Tibial nerve (tissue), 4 donors: ENCODE measurements at regions not wholly inside any gene's neighbourhood (a gene's known extent, or its start where the extent isn't known, plus 50 kb on each side); places are given as distances from the start of the nearest gene placed in this dataset.

ENCODE experiments used
- DNase-seq, 2 donors: peaks; one replicate each; pipeline ENCODE4 v3.0.0-alpha.2; 2019; ENCODE audit warnings: low spot score in 2 of 2
- H3K27ac ChIP-seq, 4 donors: fragments of 200-600 bp; sonication (generic) in 3 of 4; one replicate each; pipeline ENCODE4 v1.5.1; 2017 to 2019; ENCODE audit warnings: mild to moderate bottlenecking in 1 of 4
- H3K27me3 ChIP-seq, 2 donors: fragments of 200-600 bp; sonication (generic) in 1 of 2; one replicate each; pipeline versions ENCODE4 v1.5.1 to v1.6.0; 2017 to 2019
- H3K36me3 ChIP-seq, 3 donors: fragments of 200-600 bp; sonication (generic); one replicate each; pipeline ENCODE4 v1.5.1; 2018 to 2019
- H3K4me1 ChIP-seq, 4 donors: fragments of 200-600 bp; sonication (generic) in 3 of 4; one replicate each; pipeline ENCODE4 v1.5.1; 2017 to 2019
- H3K4me3 ChIP-seq, 4 donors: fragments of 200-600 bp; sonication (generic) in 3 of 4; one replicate each; pipeline ENCODE4 v1.5.1; 2017 to 2019; ENCODE audit warnings: mild to moderate bottlenecking in 1 of 4, moderate library complexity in 1 of 4
- H3K9me3 ChIP-seq, 4 donors: fragments of 200-600 bp; sonication (generic) in 3 of 4; one replicate each; pipeline ENCODE4 v1.5.1; 2017 to 2019
- EP300 ChIP-seq, 2 donors: sonication (generic); formaldehyde crosslinking; IDR thresholded peaks; one replicate each; pipeline ENCODE4 v1.6.1; 2017; ENCODE audit warnings: antibody characterized with exemption in 2 of 2, mild to moderate bottlenecking in 1 of 2
- POLR2A ChIP-seq, 2 donors: fragments of 450-650 bp; IDR thresholded peaks; one replicate each; pipeline ENCODE4 v1.6.1; 2017; ENCODE audit warnings: antibody characterized with exemption in 2 of 2, mild to moderate bottlenecking in 2 of 2, moderate library complexity in 2 of 2
- WGBS, 2 donors: methylation state at CpG; one replicate each; pipeline ENCODE4 v1.1.5; 2018; 5-methylcytosine and 5-hydroxymethylcytosine counted together
- TF ChIP-seq, protein P1 (sequence below), 5 experiments: fragments of 200-600 bp in 3 of 5; fragments of 450-650 bp in 2 of 5; sonication (generic) in 3 of 5; IDR thresholded peaks; one replicate each; pipeline ENCODE4 v1.5.1; 2016 to 2019; ENCODE audit warnings: antibody characterized with exemption in 5 of 5, mild to moderate bottlenecking in 3 of 5, moderate library complexity in 2 of 5

DNA sequence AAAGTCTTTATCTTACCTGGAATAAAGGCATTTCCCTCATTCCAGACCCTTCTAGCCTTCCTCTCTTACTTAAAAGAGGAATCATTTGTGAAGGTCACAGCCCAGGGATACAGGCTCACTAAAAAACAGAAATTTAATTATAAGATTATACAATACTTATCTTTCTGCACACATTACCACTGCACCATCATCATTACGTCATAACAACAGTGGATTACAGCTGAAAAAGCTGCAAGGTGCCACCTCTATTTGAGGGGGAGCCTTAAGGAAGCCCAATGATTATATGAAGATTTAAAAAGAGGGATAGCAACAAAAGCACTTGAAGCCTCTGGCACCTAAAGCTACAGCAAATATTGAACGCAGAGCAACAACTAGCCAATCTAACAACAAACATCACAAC is 452.9 kb upstream of the EYS start:
- 76 to 78% methylated on average over 2 of the region's 2 CpGs for WGBS, 2 donors
- no peaks in the 10 kb centered on the region for H3K4me1 ChIP-seq
- H3K36me3 ChIP-seq = no peaks in the 10 kb centered on the region
- H3K4me3 ChIP-seq = no peak overlapping the region
- H3K27ac ChIP-seq = no peak overlapping the region
- TF ChIP-seq EP300 (IDR thresholded peaks at IDR 0.05) (no peak), POLR2A (IDR thresholded peaks at IDR 0.05) (no peak)
- TF ChIP-seq, protein P1, sequence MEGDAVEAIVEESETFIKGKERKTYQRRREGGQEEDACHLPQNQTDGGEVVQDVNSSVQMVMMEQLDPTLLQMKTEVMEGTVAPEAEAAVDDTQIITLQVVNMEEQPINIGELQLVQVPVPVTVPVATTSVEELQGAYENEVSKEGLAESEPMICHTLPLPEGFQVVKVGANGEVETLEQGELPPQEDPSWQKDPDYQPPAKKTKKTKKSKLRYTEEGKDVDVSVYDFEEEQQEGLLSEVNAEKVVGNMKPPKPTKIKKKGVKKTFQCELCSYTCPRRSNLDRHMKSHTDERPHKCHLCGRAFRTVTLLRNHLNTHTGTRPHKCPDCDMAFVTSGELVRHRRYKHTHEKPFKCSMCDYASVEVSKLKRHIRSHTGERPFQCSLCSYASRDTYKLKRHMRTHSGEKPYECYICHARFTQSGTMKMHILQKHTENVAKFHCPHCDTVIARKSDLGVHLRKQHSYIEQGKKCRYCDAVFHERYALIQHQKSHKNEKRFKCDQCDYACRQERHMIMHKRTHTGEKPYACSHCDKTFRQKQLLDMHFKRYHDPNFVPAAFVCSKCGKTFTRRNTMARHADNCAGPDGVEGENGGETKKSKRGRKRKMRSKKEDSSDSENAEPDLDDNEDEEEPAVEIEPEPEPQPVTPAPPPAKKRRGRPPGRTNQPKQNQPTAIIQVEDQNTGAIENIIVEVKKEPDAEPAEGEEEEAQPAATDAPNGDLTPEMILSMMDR (IDR thresholded peaks at IDR 0.05) = no peak
- DNase-seq = no peak
- H3K27me3 ChIP-seq = no peaks in the 10 kb centered on the region
- H3K9me3 ChIP-seq = peaks cover 0 to 22% (median 0%) of the 10 kb centered on the region in 4 donors

- no peaks in the 10 kb centered on the region for H3K36me3 ChIP-seq
- H3K4me1 ChIP-seq = no peaks in the 10 kb centered on the region
- no peak for DNase-seq
- H3K27me3 ChIP-seq = no peaks in the 10 kb centered on the region
- TF ChIP-seq EP300 (IDR thresholded peaks at IDR 0.05) = no peak
- no peak for TF ChIP-seq POLR2A (IDR thresholded peaks at IDR 0.05)
- TF ChIP-seq, protein P1 (IDR thresholded peaks at IDR 0.05) = no peak
- H3K9me3 ChIP-seq = no peaks in the 10 kb centered on the region
- WGBS, 2 donors = 43 to 52% methylated on average over 2 of the region's 2 CpGs
- no peak overlapping the region for H3K4me3 ChIP-seq
- no peak overlapping the region for H3K27ac ChIP-seq
Observed at GRCh38 chr6:66153247-66153646, 446.2 kb upstream of the EYS start.

DNA sequence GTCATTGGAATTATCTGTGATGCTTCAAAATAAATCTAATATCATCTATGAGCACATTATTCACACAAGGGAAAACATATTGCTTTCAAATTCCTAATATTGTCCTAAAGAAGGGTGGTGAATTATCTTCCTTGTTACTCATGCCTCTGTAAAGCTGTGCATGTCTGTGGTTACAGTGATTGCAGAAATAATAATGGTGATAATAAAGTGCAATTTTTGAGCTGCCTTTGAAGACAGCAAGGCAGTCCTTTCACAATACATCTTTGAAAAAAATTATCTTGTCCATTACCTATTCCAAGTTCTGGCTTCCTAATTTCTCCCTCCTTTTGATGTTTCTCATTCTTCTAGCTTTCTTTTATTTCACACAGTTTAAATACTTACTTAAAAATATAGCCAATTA is 442.1 kb upstream of the EYS start:
- no peak overlapping the region for H3K4me3 ChIP-seq
- H3K9me3 ChIP-seq = no peaks in the 10 kb centered on the region
- no peak for TF ChIP-seq EP300 (IDR thresholded peaks at IDR 0.05)
- TF ChIP-seq POLR2A (IDR thresholded peaks at IDR 0.05) = no peak
- TF ChIP-seq, protein P1 (IDR thresholded peaks at IDR 0.05) = no peak
- no peak overlapping the region for H3K27ac ChIP-seq
- no peaks in the 10 kb centered on the region for H3K36me3 ChIP-seq
- H3K4me1 ChIP-seq = no peaks in the 10 kb centered on the region
- H3K27me3 ChIP-seq = no peaks in the 10 kb centered on the region
- DNase-seq = no peak

- no peak overlapping the region for H3K27ac ChIP-seq
- H3K4me3 ChIP-seq = no peak overlapping the region
- WGBS, 2 donors = 94% methylated on average over 8 of the region's 8 CpGs
- H3K36me3 ChIP-seq = no peaks in the 10 kb centered on the region
- no peaks in the 10 kb centered on the region for H3K4me1 ChIP-seq
- no peaks in the 10 kb centered on the region for H3K27me3 ChIP-seq
- no peaks in the 10 kb centered on the region for H3K9me3 ChIP-seq
- no peak for DNase-seq
- TF ChIP-seq EP300 (IDR thresholded peaks at IDR 0.05) (no peak), POLR2A (IDR thresholded peaks at IDR 0.05) (no peak)
Observed at GRCh38 chr6:66145867-66146266, 438.8 kb upstream of the EYS start.

GRCh38 chr6:66134021-66134420 is 427.0 kb upstream of the EYS start:
- no peaks in the 10 kb centered on the region for H3K36me3 ChIP-seq
- H3K27me3 ChIP-seq = no peaks in the 10 kb centered on the region
- H3K4me1 ChIP-seq = no peaks in the 10 kb centered on the region
- no peak overlapping the region for H3K27ac ChIP-seq
- H3K4me3 ChIP-seq = no peak overlapping the region
- no peak for DNase-seq
- no peak for TF ChIP-seq POLR2A (IDR thresholded peaks at IDR 0.05)
- TF ChIP-seq, protein P1 (IDR thresholded peaks at IDR 0.05) = no peak
- TF ChIP-seq EP300 (IDR thresholded peaks at IDR 0.05) = no peak
- 37 to 50% methylated on average over 2 of the region's 2 CpGs for WGBS, 2 donors
- peaks cover 0 to 15% (median 0%) of the 10 kb centered on the region in 4 donors for H3K9me3 ChIP-seq

DNA sequence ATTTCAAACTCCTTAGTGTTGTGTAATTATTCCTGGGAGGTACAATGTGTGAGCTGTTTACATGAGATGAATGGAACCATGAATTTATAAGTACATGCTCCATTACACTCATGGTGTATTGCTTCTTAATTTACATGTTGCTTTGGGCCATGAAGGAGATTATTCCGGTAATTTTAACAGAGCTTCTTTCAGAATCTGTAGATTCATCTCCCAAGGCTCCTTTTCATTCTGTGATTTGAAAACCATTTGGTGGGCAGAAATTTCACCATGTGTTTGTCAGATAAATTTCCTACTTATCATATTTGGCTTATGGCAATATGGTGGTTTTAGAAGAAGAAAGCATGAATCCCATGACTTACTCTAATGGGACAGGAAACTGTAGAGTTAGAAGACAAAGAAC is 421.6 kb upstream of the EYS start:
- Histone ChIP-seq H3K27ac (no peak overlapping the region), H3K4me3 (no peak overlapping the region), H3K36me3 (no peaks in the 10 kb centered on the region), H3K4me1 (no peaks in the 10 kb centered on the region), H3K9me3 (peaks cover 0 to 8% (median 0%) of the 10 kb centered on the region in 4 donors), H3K27me3 (no peaks in the 10 kb centered on the region)
- 50% methylated on average over 1 of the region's 1 CpG for WGBS, 2 donors
- DNase-seq = no peak
- no peak for TF ChIP-seq POLR2A (IDR thresholded peaks at IDR 0.05)
- TF ChIP-seq, protein P1 (IDR thresholded peaks at IDR 0.05) = no peak
- TF ChIP-seq EP300 (IDR thresholded peaks at IDR 0.05) = no peak
